ENCODE measurements at regions not wholly inside any gene's neighbourhood (a gene's known extent, or its start where the extent isn't known, plus 50 kb on each side); places are given as distances from the start of the nearest gene placed in this dataset.

DNA sequence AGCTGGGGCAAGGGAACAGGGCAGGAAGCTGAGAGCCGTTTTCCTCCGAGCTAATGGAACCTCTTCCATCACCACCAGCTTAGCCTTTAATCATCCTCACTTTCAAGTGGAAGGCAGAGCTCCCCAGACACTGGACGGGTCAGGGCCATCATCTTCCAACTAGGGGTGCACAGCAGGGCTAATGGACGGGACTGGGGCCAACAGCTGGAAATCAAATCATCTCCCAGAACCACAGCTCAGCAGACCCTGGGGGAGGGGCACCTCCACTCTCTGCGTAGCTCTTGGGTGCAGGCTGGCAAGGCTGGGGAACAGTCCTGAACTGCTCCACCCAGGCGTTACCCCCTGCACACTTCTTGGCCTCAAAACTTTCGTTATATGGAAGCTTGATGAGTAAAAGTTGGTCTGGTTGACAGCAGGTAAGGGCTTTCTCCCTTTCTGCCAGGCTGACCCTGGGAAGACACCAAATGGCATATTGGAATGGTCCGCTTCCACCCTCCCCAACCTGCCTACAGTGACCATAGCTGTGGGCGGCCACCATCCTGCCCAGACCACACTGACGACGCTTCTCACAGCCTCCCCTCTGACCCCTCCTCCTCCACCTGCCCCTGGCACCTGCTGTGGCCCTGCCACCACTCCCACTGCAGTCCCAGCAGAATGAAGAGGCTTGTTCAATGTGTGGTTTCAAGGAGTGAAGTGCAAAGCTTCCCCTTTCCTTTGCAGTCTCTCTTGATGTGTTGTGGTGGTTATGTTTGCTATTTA lies 51.7 kb upstream of the RET start:
- no peak for FAIRE-seq
- RAD21 ChIA-PET (ENCODE audit: unreplicated experiment): no interaction called here
- WGBS (ENCODE audit: insufficient coverage, insufficient replicate concordance, low lambda C conversion rate, missing lambda C conversion rate): 11% methylated on average over 11 of the region's 11 CpGs

DNA sequence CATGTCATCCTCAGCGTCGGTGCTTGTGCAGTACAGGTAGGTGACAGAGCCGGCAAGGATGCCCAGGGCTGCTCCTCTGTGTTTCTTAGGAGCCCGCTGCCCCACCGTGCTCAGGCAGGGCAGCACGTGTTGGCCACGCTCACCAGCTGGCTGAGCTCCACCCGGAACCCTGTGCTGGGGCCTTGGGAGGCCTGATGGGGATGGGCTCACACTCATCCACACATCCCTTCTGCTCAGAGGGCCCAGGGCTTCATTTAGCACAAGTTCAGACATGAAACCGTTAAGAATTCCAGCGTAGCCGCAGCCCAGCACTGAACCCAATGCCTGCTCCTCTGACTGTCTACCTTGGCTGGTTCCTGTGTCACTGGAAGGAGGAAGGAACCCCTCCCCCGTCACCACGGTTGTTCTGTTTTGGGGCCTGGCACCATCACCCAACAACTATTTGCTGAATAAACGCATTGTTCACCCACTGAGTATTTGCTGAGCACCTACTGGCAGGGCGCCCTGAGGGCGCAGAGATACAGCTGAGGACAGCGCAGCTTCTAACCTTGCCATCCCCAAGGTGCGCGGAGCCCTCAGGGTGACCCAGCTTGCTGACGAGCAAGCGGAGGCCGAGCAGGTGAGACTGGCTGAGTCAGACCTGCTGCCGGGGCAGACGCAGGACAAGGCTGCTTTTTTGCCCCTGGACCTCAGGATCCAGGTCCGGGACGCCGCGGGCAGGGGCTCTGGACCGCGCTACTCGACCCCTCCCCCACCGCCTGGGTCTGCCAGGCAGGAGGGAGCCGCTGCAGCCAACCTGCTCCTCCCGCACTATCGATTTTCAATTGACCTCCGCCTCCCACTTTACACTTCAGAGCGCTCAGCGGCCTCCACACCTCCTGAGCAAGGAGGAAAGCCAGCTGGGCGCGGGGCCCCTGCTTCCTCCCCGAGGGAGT lies 50.6 kb upstream of the RET start:
- 41% methylated on average over 41 of the region's 41 CpGs for WGBS (ENCODE audit: insufficient coverage, insufficient replicate concordance, low lambda C conversion rate, missing lambda C conversion rate)
- FAIRE-seq (no peak), DNase-seq (ENCODE audit: low read depth, low spot score) (no peak), ATAC-seq (no peak)
- intact Hi-C loops (cut with micrococcal nuclease; ENCODE audit: unreplicated experiment) (no loop called here), in situ Hi-C loops (cut with MboI) (no loop called here)
- ChIA-PET CTCF (no interaction called here), SMC1A (ENCODE audit: uncharacterized antibody, unreplicated experiment) (no interaction called here), RAD21 (ENCODE audit: unreplicated experiment) (no interaction called here), POLR2A (no interaction called here)
- Histone ChIP-seq H3K27ac (ENCODE audit: control insufficient read depth, insufficient read depth) (no peak overlapping the region), H3K4me3 (no peak overlapping the region), H3K79me2 (ENCODE audit: control insufficient read depth, insufficient read depth, low read length) (no peaks in the 10 kb centered on the region), H3K4me2 (ENCODE audit: control insufficient read depth, insufficient read depth) (no peak overlapping the region), H3K9ac (ENCODE audit: control insufficient read depth, insufficient read depth, low read length) (no peak overlapping the region), H3K36me3 (ENCODE audit: control insufficient read depth in 2 of 2, insufficient read depth in 2 of 2, low read length in 1 of 2) (no peaks in the 10 kb centered on the region), H3K9me3 (replicated peaks; ENCODE audit: control insufficient read depth, insufficient read depth, low read length) (no peaks in the 10 kb centered on the region), H2AFZ (ENCODE audit: control insufficient read depth, low read depth, low read length) (no peak overlapping the region), H3K27me3 (replicated peaks in 1 of 2; ENCODE audit: control insufficient read depth in 2 of 2, insufficient read depth in 2 of 2, low read length in 1 of 2) (no peaks in the 10 kb centered on the region), H4K20me1 (ENCODE audit: control insufficient read depth, insufficient read depth) (no peaks in the 10 kb centered on the region), H3K4me1 (ENCODE audit: control insufficient read depth, insufficient read depth, low read length) (no peaks in the 10 kb centered on the region)
- BruUV-seq (replicated peaks): no TSS peak
- TF ChIP-seq ESRRA (IDR thresholded peaks at IDR 0.05; ENCODE audit: low read length): no peak
- TF ChIP-seq, protein P1, sequence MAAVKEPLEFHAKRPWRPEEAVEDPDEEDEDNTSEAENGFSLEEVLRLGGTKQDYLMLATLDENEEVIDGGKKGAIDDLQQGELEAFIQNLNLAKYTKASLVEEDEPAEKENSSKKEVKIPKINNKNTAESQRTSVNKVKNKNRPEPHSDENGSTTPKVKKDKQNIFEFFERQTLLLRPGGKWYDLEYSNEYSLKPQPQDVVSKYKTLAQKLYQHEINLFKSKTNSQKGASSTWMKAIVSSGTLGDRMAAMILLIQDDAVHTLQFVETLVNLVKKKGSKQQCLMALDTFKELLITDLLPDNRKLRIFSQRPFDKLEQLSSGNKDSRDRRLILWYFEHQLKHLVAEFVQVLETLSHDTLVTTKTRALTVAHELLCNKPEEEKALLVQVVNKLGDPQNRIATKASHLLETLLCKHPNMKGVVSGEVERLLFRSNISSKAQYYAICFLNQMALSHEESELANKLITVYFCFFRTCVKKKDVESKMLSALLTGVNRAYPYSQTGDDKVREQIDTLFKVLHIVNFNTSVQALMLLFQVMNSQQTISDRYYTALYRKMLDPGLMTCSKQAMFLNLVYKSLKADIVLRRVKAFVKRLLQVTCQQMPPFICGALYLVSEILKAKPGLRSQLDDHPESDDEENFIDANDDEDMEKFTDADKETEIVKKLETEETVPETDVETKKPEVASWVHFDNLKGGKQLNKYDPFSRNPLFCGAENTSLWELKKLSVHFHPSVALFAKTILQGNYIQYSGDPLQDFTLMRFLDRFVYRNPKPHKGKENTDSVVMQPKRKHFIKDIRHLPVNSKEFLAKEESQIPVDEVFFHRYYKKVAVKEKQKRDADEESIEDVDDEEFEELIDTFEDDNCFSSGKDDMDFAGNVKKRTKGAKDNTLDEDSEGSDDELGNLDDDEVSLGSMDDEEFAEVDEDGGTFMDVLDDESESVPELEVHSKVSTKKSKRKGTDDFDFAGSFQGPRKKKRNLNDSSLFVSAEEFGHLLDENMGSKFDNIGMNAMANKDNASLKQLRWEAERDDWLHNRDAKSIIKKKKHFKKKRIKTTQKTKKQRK (IDR thresholded peaks at IDR 0.05; ENCODE audit: low read depth, low read length): no peak
- TF ChIP-seq MEF2A (IDR thresholded peaks at IDR 0.05; ENCODE audit: insufficient read depth, low read depth, low read length): no peak
- TF ChIP-seq, protein P2, sequence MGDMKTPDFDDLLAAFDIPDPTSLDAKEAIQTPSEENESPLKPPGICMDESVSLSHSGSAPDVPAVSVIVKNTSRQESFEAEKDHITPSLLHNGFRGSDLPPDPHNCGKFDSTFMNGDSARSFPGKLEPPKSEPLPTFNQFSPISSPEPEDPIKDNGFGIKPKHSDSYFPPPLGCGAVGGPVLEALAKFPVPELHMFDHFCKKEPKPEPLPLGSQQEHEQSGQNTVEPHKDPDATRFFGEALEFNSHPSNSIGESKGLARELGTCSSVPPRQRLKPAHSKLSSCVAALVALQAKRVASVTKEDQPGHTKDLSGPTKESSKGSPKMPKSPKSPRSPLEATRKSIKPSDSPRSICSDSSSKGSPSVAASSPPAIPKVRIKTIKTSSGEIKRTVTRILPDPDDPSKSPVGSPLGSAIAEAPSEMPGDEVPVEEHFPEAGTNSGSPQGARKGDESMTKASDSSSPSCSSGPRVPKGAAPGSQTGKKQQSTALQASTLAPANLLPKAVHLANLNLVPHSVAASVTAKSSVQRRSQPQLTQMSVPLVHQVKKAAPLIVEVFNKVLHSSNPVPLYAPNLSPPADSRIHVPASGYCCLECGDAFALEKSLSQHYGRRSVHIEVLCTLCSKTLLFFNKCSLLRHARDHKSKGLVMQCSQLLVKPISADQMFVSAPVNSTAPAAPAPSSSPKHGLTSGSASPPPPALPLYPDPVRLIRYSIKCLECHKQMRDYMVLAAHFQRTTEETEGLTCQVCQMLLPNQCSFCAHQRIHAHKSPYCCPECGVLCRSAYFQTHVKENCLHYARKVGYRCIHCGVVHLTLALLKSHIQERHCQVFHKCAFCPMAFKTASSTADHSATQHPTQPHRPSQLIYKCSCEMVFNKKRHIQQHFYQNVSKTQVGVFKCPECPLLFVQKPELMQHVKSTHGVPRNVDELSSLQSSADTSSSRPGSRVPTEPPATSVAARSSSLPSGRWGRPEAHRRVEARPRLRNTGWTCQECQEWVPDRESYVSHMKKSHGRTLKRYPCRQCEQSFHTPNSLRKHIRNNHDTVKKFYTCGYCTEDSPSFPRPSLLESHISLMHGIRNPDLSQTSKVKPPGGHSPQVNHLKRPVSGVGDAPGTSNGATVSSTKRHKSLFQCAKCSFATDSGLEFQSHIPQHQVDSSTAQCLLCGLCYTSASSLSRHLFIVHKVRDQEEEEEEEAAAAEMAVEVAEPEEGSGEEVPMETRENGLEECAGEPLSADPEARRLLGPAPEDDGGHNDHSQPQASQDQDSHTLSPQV (IDR thresholded peaks at IDR 0.05): no peak
- no peak for TF ChIP-seq POLR2AphosphoS5 (IDR thresholded peaks at IDR 0.05; ENCODE audit: low read length)
- no peak for TF ChIP-seq NFIC (IDR thresholded peaks at IDR 0.05; ENCODE audit: low read depth, low read length)
- no peak for TF ChIP-seq RB1 (IDR thresholded peaks at IDR 0.05; ENCODE audit: borderline replicate concordance)

More for the DNA sequence above, 51.7 kb upstream of the RET start:
- H3K79me2 ChIP-seq (ENCODE audit: control insufficient read depth, insufficient read depth, low read length): no peaks in the 10 kb centered on the region
- ChIA-PET SMC1A (ENCODE audit: uncharacterized antibody, unreplicated experiment) (no interaction called here), CTCF (no interaction called here), POLR2A (no interaction called here)
- no peaks in the 10 kb centered on the region for H4K20me1 ChIP-seq (ENCODE audit: control insufficient read depth, insufficient read depth)
- no peaks in the 10 kb centered on the region for H3K36me3 ChIP-seq (ENCODE audit: control insufficient read depth in 2 of 2, insufficient read depth in 2 of 2, low read length in 1 of 2)
- no peak overlapping the region for H3K4me3 ChIP-seq
- no peak overlapping the region for H2AFZ ChIP-seq (ENCODE audit: control insufficient read depth, low read depth, low read length)
- no peak overlapping the region for H3K4me2 ChIP-seq (ENCODE audit: control insufficient read depth, insufficient read depth)
- intact Hi-C loops (cut with micrococcal nuclease; ENCODE audit: unreplicated experiment) (no loop called here), in situ Hi-C loops (cut with MboI) (loop anchor here (25.0 kb wide), 1 partner anchor 87 kb away; no protein-coding TSS in a partner anchor)
- no TSS peak for BruUV-seq (replicated peaks)
- no peak overlapping the region for H3K9ac ChIP-seq (ENCODE audit: control insufficient read depth, insufficient read depth, low read length)
- H3K4me1 ChIP-seq (ENCODE audit: control insufficient read depth, insufficient read depth, low read length): no peaks in the 10 kb centered on the region
- H3K27me3 ChIP-seq (replicated peaks in 1 of 2; ENCODE audit: control insufficient read depth in 2 of 2, insufficient read depth in 2 of 2, low read length in 1 of 2): no peaks in the 10 kb centered on the region
- no peaks in the 10 kb centered on the region for H3K9me3 ChIP-seq (replicated peaks; ENCODE audit: control insufficient read depth, insufficient read depth, low read length)
- no peak overlapping the region for H3K27ac ChIP-seq (ENCODE audit: control insufficient read depth, insufficient read depth)
- DNase-seq (ENCODE audit: low read depth, low spot score) (no peak), ATAC-seq (no peak)
- TF ChIP-seq NBN (IDR thresholded peaks at IDR 0.05): no peak

Data from GM12878 (cell line).